Small intestine (tissue), 7 donors: ENCODE measurements at regions not wholly inside any gene's neighbourhood (a gene's known extent, or its start where the extent isn't known, plus 50 kb on each side); places are given as distances from the start of the nearest gene placed in this dataset.
"Not testable (repeated sequence)": the region's sequence is repeated elsewhere in the genome, so short reads cannot be mapped to it uniquely, and the experiment has no call there.

Source experiments
- DNase-seq, 2 donors: peaks; one replicate each; pipeline versions ENCODE4 v3.0.0 to v3.0.0-alpha.2; 2013
- FAIRE-seq: peaks from 2 replicates; lab custom pipeline; 2012; peaks lifted over from hg19 to GRCh38; lab: Jason Lieb, UNC
- H3K27ac ChIP-seq, 3 donors: one replicate each; pipeline ENCODE4 v1.5.1; 2013; ENCODE audit warnings: low read length in 2 of 3, mild to moderate bottlenecking in 2 of 3, control low read depth in 1 of 3, inconsistent platforms in 1 of 3, low read depth in 1 of 3, moderate library complexity in 1 of 3
- H3K27me3 ChIP-seq, 3 donors: one replicate each; pipeline ENCODE4 v1.6.1; 2013; ENCODE audit warnings: low read length in 3 of 3, inconsistent platforms in 1 of 3; ENCODE audit not compliant: control insufficient read depth in 3 of 3, insufficient read depth in 3 of 3
- H3K36me3 ChIP-seq, 3 donors: one replicate each; pipeline ENCODE4 v1.6.1; 2013; ENCODE audit warnings: low read length in 3 of 3, inconsistent platforms in 1 of 3, low read depth in 1 of 3, mild to moderate bottlenecking in 1 of 3, moderate library complexity in 1 of 3; ENCODE audit not compliant: control insufficient read depth in 3 of 3, insufficient read depth in 2 of 3
- H3K4me1 ChIP-seq, 3 donors: one replicate each; pipeline ENCODE4 v1.6.1; 2013; ENCODE audit warnings: low read length in 2 of 3, inconsistent platforms in 1 of 3, low read depth in 1 of 3, mild to moderate bottlenecking in 1 of 3, moderate library complexity in 1 of 3; ENCODE audit not compliant: control insufficient read depth in 3 of 3, insufficient read depth in 2 of 3
- H3K4me3 ChIP-seq, 3 donors: one replicate each; pipeline ENCODE4 v1.5.1; 2013; ENCODE audit warnings: low read length in 3 of 3, control low read depth in 1 of 3, inconsistent platforms in 1 of 3, low read depth in 1 of 3, mild to moderate bottlenecking in 1 of 3, moderate library complexity in 1 of 3
- H3K9me3 ChIP-seq, 2 donors: one replicate each; pipeline ENCODE4 v1.6.1; 2013; ENCODE audit warnings: low read depth in 1 of 2, low read length in 1 of 2; ENCODE audit not compliant: control insufficient read depth in 2 of 2, insufficient read depth in 1 of 2
- WGBS, 3 donors: extraction: QIAGEN DNeasy Blood & Tissue Kit; methylation state at CpG; one replicate each; pipeline ENCODE4 v1.1.7; 2013; 5-methylcytosine and 5-hydroxymethylcytosine counted together
- donor health status: healthy with polysubstance abuse.
- donor health status: control.
- donor health status: control.
- donor health status: Bipolar disorder and iron deficiency.
- donor health status: healthy.

DNA sequence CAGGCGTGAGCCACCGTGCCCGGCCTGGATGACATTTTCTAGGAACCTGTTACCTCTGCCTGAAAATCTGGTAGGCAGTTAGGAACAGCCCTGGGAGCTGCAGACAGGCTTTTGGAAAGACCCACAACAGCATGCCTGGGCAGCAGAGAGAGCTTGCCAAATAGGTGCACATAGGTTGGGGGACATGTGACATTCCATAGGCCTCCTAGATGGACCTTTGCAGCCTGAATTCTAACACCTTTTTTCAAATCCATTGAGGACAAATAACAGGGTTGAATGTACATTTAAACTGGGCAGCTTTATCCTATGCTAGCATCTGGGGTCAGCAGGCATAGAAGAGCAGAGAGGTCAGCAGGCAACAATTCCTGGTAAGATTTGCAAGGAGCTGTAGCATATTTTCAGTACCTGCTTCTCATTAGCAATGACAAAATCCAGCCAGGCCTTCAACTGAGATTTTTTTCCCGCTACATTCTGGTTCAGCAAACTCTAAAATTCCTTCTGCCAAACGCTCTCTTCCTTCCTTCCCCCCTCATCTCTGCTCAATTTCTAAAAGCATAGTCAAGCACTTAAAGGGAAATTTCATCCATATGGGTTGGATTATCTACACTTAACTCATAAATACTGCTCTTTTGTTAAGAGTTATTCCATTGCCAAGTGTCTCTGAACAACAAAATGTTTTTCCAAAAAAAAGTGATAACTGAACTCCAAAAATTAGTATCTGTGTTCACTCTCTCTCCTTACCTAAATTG lies 75.2 kb downstream of the SOWAHC start:
- no peaks in the 10 kb centered on the region for H3K9me3 ChIP-seq
- peaks cover 5 to 55% (median 16%) of the 10 kb centered on the region in 3 donors for H3K4me1 ChIP-seq
- H3K27me3 ChIP-seq = no peaks in the 10 kb centered on the region
- WGBS, 3 donors = 62 to 83% (median 73%) methylated on average over 5 of the region's 5 CpGs
- no peak overlapping the region for H3K4me3 ChIP-seq
- peak overlapping the region in 1 of 3 donors; percentile 92 for H3K27ac ChIP-seq
- no peaks in the 10 kb centered on the region for H3K36me3 ChIP-seq
- FAIRE-seq (no peak), DNase-seq (no peak)

DNA sequence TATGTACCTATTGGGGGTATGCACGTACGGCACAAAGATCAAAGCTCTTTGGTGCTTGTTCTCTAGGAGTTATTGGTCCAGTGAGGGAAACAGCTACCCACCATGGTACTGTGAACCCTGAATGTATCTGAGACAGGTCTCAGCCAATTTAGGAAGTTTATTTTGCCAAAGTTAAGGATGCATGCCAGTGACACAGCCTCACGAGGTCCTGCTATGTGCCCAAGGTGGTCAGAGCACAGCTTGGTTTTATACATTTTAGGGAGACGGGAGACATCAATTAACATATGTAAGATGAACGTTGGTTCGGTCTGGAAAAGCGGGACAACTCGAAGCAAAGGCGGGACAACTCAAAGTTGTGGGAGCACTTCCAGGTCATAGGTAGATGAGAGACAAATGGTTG lies 75.8 kb downstream of the SOWAHC start:
- DNase-seq = no peak

DNA sequence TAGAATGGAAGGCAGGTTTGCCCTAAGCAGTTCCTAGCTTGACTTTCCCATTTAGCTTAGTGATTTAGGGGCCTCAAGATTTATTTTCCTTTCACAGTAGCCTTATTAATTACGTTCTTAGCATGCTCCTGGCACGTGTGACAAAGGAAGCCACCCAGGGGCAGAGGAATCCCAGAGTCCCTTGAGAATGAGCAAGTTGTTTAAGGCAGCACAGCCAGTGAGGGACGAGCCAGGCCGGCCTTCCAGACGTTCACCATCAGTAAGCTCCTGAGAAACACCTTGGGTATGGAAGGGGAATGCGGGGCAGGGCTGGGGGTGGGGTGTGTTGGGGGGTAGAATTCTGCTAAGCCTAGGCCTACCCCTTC lies 76.3 kb downstream of the SOWAHC start:
- Histone ChIP-seq H3K9me3 (no peaks in the 10 kb centered on the region), H3K27me3 (no peaks in the 10 kb centered on the region), H3K4me1 (peaks cover 5 to 61% (median 16%) of the 10 kb centered on the region in 3 donors), H3K27ac (peak overlapping the region; percentile 90 to 92 (median 91)), H3K4me3 (no peak overlapping the region), H3K36me3 (no peaks in the 10 kb centered on the region)
- 11 to 35% (median 22%) methylated on average over 6 of the region's 6 CpGs for WGBS, 3 donors
- FAIRE-seq = no peak
- no peak for DNase-seq

More for the DNA sequence above, 75.8 kb downstream of the SOWAHC start:
- FAIRE-seq = no peak
- Histone ChIP-seq H3K9me3 (no peaks in the 10 kb centered on the region), H3K36me3 (no peaks in the 10 kb centered on the region), H3K27me3 (no peaks in the 10 kb centered on the region), H3K4me3 (no peak overlapping the region), H3K27ac (peak overlapping the region in 2 of 3 donors; percentile 90 to 92), H3K4me1 (peaks cover 5 to 61% (median 16%) of the 10 kb centered on the region in 3 donors)
- 91 to 94% (median 91%) methylated on average over 9 of the region's 9 CpGs for WGBS, 3 donors

DNA sequence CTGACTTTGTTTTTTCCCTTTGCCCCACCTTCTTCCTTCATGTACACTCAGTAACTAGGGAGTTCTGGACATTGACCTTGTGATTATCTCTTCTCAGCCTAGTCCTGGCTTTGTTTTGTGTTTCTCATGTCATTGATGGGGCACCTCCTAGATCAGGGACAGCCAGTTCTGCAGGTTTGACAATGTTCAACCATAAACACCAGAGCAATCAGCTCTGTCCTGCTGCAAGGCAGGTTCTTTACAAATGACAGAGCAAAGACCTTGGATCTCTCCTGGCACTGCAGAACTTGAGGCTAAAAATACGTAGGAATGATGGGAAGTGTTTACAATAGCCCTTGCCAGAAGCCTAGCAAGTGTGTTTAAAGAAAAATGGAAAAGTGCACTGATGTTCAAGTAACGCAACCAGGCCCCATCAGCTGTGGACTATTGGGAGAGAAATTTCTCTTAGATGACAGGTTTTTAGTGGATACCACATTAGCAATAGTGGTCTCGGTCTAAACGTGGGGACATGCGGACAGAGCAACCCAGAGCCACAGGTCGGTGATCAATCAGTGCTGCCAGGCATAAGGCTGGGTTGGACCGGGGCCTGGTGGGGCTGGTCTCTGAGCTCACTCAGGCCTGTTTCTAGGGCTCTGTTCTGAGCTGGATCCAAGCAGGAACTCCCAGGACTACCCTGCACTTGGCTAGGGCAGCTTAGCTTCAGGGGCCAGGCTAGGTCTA lies 76.8 kb downstream of the SOWAHC start:
- peak; percentile 97 to 99 for DNase-seq
- Histone ChIP-seq H3K36me3 (no peaks in the 10 kb centered on the region), H3K27me3 (no peaks in the 10 kb centered on the region), H3K4me3 (no peak overlapping the region), H3K4me1 (peaks cover 5 to 58% (median 16%) of the 10 kb centered on the region in 3 donors), H3K27ac (peak overlapping the region; percentile 90 to 97 (median 92)), H3K9me3 (no peaks in the 10 kb centered on the region)
- no peak for FAIRE-seq
- WGBS, 3 donors = 8 to 33% (median 26%) methylated on average over 7 of the region's 7 CpGs

DNA sequence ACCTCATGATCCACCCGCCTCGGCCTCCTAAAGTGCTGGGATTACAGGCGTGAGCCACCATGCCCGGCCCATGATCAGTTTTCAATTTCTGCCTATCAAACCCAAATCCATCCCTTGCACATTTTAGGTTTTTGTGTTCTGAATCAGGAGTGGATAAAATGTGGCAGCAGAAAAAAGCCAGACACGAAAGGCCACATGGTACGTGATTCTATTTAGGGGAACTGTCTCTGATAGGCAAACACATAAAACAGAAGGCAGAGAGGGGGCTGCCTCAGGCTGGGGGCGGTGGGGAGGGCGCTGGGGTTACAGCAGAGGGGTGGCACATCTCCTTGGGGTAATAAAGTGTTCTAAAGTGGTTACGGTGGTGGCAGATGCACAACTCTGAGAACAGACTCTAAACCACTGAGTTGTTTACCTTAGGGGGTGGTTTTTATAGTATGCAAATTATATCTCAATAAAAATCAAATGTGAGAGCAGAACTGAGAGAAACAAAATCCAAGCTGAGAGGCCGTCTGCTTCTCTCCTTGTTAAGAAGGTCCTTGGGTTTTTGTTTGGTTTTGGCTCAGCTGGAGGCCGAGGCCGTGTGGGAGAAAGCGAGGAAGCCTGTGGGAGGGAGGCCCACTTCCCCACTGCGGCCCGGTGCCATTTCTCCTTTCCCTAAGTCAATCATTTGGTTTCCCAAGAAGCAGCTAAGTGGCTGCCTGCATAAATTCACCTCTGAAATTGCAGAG lies 78.0 kb downstream of the SOWAHC start:
- WGBS, 3 donors = 62 to 63% (median 62%) methylated on average over 15 of the region's 15 CpGs
- peaks cover 5 to 58% (median 16%) of the 10 kb centered on the region in 3 donors for H3K4me1 ChIP-seq
- no peaks in the 10 kb centered on the region for H3K36me3 ChIP-seq
- no peak overlapping the region for H3K4me3 ChIP-seq
- no peaks in the 10 kb centered on the region for H3K9me3 ChIP-seq
- DNase-seq (no peak), FAIRE-seq (no peak)
- H3K27me3 ChIP-seq = no peaks in the 10 kb centered on the region
- peak overlapping the region; percentile 19 to 97 (median 92) for H3K27ac ChIP-seq

DNA sequence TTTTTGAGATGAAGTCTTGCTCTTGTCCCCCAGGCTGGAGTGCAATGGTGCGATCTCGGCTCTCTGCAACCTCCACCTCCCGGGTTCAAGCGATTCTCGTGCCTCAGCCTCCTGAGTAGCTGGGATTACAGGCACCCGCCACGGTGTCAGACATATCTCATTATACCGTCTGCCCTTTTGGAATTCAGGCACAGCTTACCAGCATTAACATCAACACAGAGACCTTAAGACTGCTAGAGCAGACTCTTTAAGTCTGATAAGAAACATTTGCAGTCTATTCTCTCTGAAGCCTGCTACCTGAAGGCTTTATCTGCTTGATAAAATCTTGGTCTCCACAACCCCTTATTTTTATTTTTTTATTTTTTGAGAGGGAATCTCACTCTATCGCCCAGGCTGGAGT lies 78.7 kb downstream of the SOWAHC start:
- H3K9me3 ChIP-seq, H3K27me3 ChIP-seq, H3K36me3 ChIP-seq, H3K4me3 ChIP-seq, DNase-seq, FAIRE-seq: not testable (repeated sequence)
- Histone ChIP-seq H3K27ac (peak overlapping the region in 2 of 3 donors; percentile 9 to 92), H3K4me1 (peaks cover 5 to 58% (median 16%) of the 10 kb centered on the region in 3 donors)
- WGBS, 3 donors = 69 to 82% (median 74%) methylated on average over 9 of the region's 9 CpGs

DNA sequence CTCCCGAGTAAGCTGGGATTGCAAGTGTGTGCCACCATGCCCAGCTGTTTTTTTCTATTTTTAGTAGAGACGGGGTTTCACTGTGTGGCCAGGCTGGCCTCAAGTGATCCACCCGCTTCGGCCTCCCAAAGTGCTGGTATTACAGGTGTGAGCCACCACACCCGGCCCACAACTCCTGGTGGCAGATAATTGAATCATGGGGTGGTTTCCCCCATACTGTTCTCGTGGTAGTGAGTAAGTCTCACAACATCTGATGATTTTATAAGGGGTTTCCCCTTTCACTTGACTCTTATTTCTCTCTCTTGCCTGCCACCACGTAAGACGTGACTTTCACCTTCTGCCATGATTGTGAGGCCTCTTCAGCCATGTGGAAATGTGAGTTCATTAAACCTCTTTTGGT lies 79.1 kb downstream of the SOWAHC start:
- FAIRE-seq = not testable (repeated sequence)

DNA sequence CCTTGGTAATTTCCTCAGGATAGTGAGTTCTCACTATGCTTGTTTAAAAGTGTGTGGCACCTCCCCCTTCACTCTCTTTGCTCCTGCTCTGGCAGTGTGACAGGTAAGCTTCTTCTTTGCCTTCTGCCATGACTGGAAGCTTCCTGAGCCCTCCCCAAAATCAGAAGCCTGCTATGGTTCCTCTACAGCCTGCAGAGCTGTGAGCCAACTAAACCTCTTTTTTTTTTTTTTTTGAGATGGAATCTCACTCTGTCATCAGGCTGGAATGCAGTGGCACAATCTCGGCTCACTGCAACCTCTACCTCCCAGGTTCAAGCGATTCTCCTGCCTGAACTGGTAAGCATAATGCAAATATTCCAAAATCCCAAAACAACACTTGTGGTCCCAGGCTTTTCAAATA lies 80.0 kb downstream of the SOWAHC start:
- Histone ChIP-seq H3K36me3 (no peaks in the 10 kb centered on the region), H3K27me3 (no peaks in the 10 kb centered on the region), H3K4me1 (peaks cover 5 to 64% (median 16%) of the 10 kb centered on the region in 3 donors), H3K27ac (peak overlapping the region in 1 of 3 donors; percentile 92), H3K9me3 (no peaks in the 10 kb centered on the region), H3K4me3 (no peak overlapping the region)
- no peak for DNase-seq
- FAIRE-seq = no peak
- 9 to 45% (median 43%) methylated on average over 2 of the region's 2 CpGs for WGBS, 3 donors

More for the DNA sequence above, 79.1 kb downstream of the SOWAHC start:
- not testable (repeated sequence) for H3K4me3 ChIP-seq, H3K27me3 ChIP-seq, H3K36me3 ChIP-seq, H3K9me3 ChIP-seq, DNase-seq
- WGBS, 3 donors = 71 to 82% (median 79%) methylated on average over 8 of the region's 8 CpGs
- H3K4me1 ChIP-seq = peaks cover 5 to 58% (median 16%) of the 10 kb centered on the region in 3 donors
- H3K27ac ChIP-seq = peak overlapping the region in 2 of 3 donors; percentile 9 to 92
